HFFc6 (cell line): ENCODE measurements at regions not wholly inside any gene's neighbourhood (a gene's known extent, or its start where the extent isn't known, plus 50 kb on each side); places are given as distances from the start of the nearest gene placed in this dataset.
A peak's percentile ranks its signal among the peaks of the same experiment; 100 is the strongest.

Experiments
- DNase-seq: peaks from one replicate; pipeline ENCODE4 v3.0.0-alpha.2; 2018
- H3K27ac Mint-ChIP-seq: 2 replicates; pipeline ENCODE4 v1.8.0; 2020; ENCODE audit warnings: mild to moderate bottlenecking, mixed read lengths
- H3K27me3 Mint-ChIP-seq: 2 replicates; pipeline ENCODE4 v1.8.0; 2021; ENCODE audit warnings: mild to moderate bottlenecking, moderate library complexity, mixed read lengths; ENCODE audit not compliant: insufficient read depth
- H3K36me3 Mint-ChIP-seq: 2 replicates; pipeline ENCODE4 v1.8.0; 2021; ENCODE audit warnings: low read depth, mixed read lengths
- H3K4me1 Mint-ChIP-seq: 2 replicates; pipeline ENCODE4 v1.8.0; 2020; ENCODE audit warnings: low read depth, mixed read lengths
- H3K4me3 Mint-ChIP-seq: 2 replicates; pipeline ENCODE4 v1.8.0; 2020; ENCODE audit warnings: mild to moderate bottlenecking, moderate library complexity, mixed read lengths
- H3K9me3 Mint-ChIP-seq: 2 replicates; pipeline ENCODE4 v1.8.0; 2020; ENCODE audit warnings: mild to moderate bottlenecking, mixed read lengths
- TF ChIP-seq, protein P1 (sequence below): fragments of 200-600 bp; sonication (generic); IDR thresholded peaks from 2 replicates; pipeline ENCODE4 v1.5.0; 2021; ENCODE audit warnings: antibody characterized with exemption, mild to moderate bottlenecking

DNA sequence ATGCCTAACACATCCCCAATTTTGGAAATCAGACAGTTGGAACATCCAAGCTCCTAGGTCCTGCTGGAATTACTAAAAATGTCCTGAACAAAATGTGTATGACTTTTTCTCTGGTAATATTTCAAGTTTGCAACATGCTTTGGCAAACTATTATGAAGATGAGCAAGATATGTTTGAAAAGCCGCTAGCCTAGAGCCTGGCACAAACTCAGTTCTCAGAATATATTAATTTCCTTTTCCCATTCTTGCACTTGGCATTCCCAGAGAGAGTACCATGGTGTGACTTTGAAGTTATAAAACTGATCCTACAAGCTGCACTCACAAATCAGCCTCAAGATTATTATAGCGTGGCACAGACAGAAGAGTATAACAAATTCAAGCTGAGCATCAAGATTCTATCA, 1031.1 kb downstream of the NTRK3 start:
- TF ChIP-seq, protein P1, sequence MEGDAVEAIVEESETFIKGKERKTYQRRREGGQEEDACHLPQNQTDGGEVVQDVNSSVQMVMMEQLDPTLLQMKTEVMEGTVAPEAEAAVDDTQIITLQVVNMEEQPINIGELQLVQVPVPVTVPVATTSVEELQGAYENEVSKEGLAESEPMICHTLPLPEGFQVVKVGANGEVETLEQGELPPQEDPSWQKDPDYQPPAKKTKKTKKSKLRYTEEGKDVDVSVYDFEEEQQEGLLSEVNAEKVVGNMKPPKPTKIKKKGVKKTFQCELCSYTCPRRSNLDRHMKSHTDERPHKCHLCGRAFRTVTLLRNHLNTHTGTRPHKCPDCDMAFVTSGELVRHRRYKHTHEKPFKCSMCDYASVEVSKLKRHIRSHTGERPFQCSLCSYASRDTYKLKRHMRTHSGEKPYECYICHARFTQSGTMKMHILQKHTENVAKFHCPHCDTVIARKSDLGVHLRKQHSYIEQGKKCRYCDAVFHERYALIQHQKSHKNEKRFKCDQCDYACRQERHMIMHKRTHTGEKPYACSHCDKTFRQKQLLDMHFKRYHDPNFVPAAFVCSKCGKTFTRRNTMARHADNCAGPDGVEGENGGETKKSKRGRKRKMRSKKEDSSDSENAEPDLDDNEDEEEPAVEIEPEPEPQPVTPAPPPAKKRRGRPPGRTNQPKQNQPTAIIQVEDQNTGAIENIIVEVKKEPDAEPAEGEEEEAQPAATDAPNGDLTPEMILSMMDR, result no peak
- peaks cover 43% of the 10 kb centered on the region for H3K4me1 Mint-ChIP-seq
- no peak overlapping the region for H3K27ac Mint-ChIP-seq
- no peak for DNase-seq
- peaks cover 2% of the 10 kb centered on the region; the same call in 1 of the 2 replicates for H3K27me3 Mint-ChIP-seq
- H3K36me3 Mint-ChIP-seq, result peaks cover 5% of the 10 kb centered on the region; the same call in 1 of the 2 replicates
- H3K4me3 Mint-ChIP-seq, result no peak overlapping the region
- H3K9me3 Mint-ChIP-seq, result no peaks in the 10 kb centered on the region

DNA sequence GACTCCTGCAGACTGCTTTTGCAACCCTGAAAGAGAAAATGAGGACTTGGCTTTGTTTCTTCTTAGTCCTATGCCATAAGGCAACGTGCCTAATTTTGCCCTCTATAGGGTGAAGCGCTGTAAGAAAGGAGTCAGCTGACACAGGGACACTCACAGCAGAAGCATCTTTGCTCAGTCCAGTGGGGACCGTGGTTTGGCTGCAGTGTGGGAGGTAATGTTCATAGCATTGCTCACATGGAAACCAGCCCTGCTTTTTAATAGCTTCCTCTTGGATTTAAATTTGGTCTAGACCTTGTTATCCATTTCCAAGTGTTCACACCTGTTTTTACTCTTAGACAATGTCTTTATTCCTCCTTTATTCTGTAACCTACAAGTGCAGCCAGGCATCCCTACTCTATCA, 1032.1 kb downstream of the NTRK3 start:
- DNase-seq, result peak; percentile 78

DNA sequence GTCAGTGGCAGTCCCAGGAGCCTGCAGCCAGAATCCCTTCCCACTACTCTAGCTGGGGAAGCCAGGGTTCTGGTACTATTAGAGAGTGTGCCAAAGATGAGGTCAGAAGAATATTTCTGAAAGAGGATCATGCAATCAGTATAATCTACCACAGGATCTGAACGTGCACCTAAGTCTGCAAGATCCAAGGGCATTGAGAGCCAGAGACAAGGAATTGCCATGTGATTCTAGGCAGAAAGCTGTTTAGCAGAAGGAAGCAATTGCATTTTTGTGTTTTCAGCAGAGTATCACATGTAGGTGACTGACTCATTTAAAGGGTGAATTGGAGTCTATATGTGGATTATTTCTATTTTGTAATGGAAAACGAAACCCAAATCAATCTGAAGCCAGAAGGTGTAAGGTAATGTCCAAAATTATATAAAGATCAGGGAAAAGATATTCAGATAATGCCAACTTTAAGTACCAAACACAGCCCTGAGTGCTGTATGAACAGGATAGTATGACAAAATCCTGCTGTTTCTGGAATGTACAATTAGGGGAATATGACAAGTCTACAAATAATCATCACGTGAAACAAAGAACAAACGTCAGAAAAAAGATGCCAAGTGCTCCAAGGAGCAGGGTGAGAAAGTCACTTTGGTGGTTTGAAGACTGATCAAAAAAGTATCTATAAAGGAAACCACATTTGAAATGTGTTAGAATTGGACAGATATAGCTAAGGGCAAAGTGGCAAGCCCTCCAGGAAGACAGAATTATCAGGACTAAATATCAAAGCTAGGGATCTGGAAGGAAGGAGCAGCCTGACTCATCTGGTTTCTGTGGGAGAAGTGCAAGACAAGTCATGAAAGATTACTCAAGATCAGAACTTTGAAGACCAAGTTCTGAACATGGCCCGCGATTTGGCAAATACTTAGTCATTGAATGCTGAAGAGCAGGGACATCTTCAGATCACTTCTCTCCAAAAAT, 1036.6 kb downstream of the NTRK3 start:
- peaks cover 5% of the 10 kb centered on the region; the same call in 1 of the 2 replicates for H3K36me3 Mint-ChIP-seq
- DNase-seq, result peak; percentile 87
- H3K4me1 Mint-ChIP-seq, result peaks cover 38% of the 10 kb centered on the region
- peak overlapping the region; percentile 70; the same call in 1 of the 2 replicates for H3K27ac Mint-ChIP-seq
- no peaks in the 10 kb centered on the region for H3K9me3 Mint-ChIP-seq
- peaks cover 2% of the 10 kb centered on the region; the same call in 1 of the 2 replicates for H3K27me3 Mint-ChIP-seq
- H3K4me3 Mint-ChIP-seq, result peak overlapping the region; percentile 40; the same call in 1 of the 2 replicates
- TF ChIP-seq, protein P1, result no peak

More for the DNA sequence above, 1032.1 kb downstream of the NTRK3 start:
- Mint-ChIP-seq H3K4me3 (no peak overlapping the region), H3K4me1 (peaks cover 54% of the 10 kb centered on the region), H3K36me3 (peaks cover 5% of the 10 kb centered on the region; the same call in 1 of the 2 replicates), H3K27ac (peak overlapping the region; percentile 56; the same call in 1 of the 2 replicates), H3K27me3 (peaks cover 2% of the 10 kb centered on the region; the same call in 1 of the 2 replicates), H3K9me3 (no peaks in the 10 kb centered on the region)
- TF ChIP-seq, protein P1, result no peak

DNA sequence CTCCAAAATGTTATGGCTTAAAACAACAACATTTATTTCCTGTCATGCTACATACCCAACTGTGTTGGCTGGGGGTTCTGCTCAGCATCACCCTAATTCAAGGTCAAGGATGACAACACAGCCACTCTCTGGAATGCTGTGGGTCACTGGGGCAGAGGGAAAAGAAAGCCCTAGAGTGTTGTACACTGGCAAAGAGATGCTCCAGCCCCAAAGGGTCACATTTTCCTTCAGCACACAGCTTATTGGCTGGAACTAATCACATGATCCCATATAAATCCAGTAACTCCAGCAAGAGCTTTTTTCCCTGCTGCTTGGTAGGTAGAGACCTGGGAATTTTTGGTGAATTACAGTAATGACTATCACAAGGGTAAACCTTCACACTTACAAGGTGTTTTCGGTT, 1041.4 kb downstream of the NTRK3 start:
- Mint-ChIP-seq H3K36me3 (no peaks in the 10 kb centered on the region), H3K27me3 (no peaks in the 10 kb centered on the region; the same call in 1 of the 2 replicates), H3K4me1 (peaks cover 25% of the 10 kb centered on the region), H3K4me3 (no peak overlapping the region), H3K27ac (no peak overlapping the region), H3K9me3 (no peaks in the 10 kb centered on the region)
- DNase-seq, result no peak
- TF ChIP-seq, protein P1, result no peak

DNA sequence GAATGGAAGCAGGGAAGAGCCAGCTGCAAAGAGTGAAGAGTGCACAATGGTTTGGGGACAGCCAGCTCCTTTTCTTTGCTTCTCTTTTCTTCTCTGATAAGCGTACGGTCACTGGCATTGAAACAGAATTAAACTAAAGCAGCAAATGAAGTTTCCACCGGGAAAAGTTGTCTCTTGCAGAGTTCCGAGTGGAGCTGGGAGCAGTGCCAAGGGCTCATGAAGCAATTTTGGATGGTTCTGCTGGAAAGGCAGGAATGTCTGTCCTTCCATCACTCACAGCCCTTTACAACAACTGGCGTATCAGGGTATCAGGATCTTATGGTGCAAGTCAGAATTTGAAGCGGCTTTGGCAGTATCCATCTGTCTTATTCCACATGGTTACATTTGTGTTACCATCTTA, 1042.9 kb downstream of the NTRK3 start:
- H3K27me3 Mint-ChIP-seq, result no peaks in the 10 kb centered on the region; the same call in 1 of the 2 replicates
- no peaks in the 10 kb centered on the region; the same call in 1 of the 2 replicates for H3K9me3 Mint-ChIP-seq
- no peak overlapping the region for H3K27ac Mint-ChIP-seq
- no peak for DNase-seq
- TF ChIP-seq, protein P1, result no peak
- H3K36me3 Mint-ChIP-seq, result no peaks in the 10 kb centered on the region
- H3K4me1 Mint-ChIP-seq, result peaks cover 20% of the 10 kb centered on the region
- no peak overlapping the region for H3K4me3 Mint-ChIP-seq
